ENCODE measurements at regions not wholly inside any gene's neighbourhood (a gene's known extent, or its start where the extent isn't known, plus 50 kb on each side); places are given as distances from the start of the nearest gene placed in this dataset.

- DNase-seq (ENCODE audit: low read depth), result no peak
- no peak for TF ChIP-seq MYC (IDR thresholded peaks at IDR 0.05; ENCODE audit: low read depth, low read length)
- TF ChIP-seq MAX (IDR thresholded peaks at IDR 0.05; ENCODE audit: low read depth, low read length), result no peak
- TF ChIP-seq CTCF (IDR thresholded peaks at IDR 0.05; ENCODE audit: low read depth, low read length), result no peak
- TF ChIP-seq POLR2A (IDR thresholded peaks at IDR 0.05; ENCODE audit: extremely low read depth, insufficient read length), result no peak
- no peak overlapping the region for H3K4me3 ChIP-seq (ENCODE audit: low read depth, low read length)
Observed at GRCh38 chr7:49244543-49244942, 320.2 kb downstream of the CDC14C start.

GRCh38 chr7:49245062-49245461, 320.7 kb downstream of the CDC14C start:
- TF ChIP-seq CTCF (IDR thresholded peaks at IDR 0.05; ENCODE audit: low read depth, low read length) (no peak), POLR2A (IDR thresholded peaks at IDR 0.05; ENCODE audit: extremely low read depth, insufficient read length) (no peak), MAX (IDR thresholded peaks at IDR 0.05; ENCODE audit: low read depth, low read length) (no peak), MYC (IDR thresholded peaks at IDR 0.05; ENCODE audit: low read depth, low read length) (no peak)
- no peak for DNase-seq (ENCODE audit: low read depth)
- H3K4me3 ChIP-seq (ENCODE audit: low read depth, low read length), result no peak overlapping the region

- TF ChIP-seq MYC (IDR thresholded peaks at IDR 0.05; ENCODE audit: low read depth, low read length) (no peak), MAX (IDR thresholded peaks at IDR 0.05; ENCODE audit: low read depth, low read length) (no peak), POLR2A (IDR thresholded peaks at IDR 0.05; ENCODE audit: extremely low read depth, insufficient read length) (no peak), CTCF (IDR thresholded peaks at IDR 0.05; ENCODE audit: low read depth, low read length) (no peak)
- no peak overlapping the region for H3K4me3 ChIP-seq (ENCODE audit: low read depth, low read length)
- no peak for DNase-seq (ENCODE audit: low read depth)
Observed at GRCh38 chr7:49247759-49248158, 323.4 kb downstream of the CDC14C start.

GRCh38 chr7:49255054-49255453, 330.7 kb downstream of the CDC14C start:
- TF ChIP-seq CTCF (IDR thresholded peaks at IDR 0.05; ENCODE audit: low read depth, low read length) (no peak), MAX (IDR thresholded peaks at IDR 0.05; ENCODE audit: low read depth, low read length) (no peak), MYC (IDR thresholded peaks at IDR 0.05; ENCODE audit: low read depth, low read length) (no peak), POLR2A (IDR thresholded peaks at IDR 0.05; ENCODE audit: extremely low read depth, insufficient read length) (no peak)
- DNase-seq (ENCODE audit: low read depth), result no peak

GRCh38 chr7:49260538-49260937, 336.2 kb downstream of the CDC14C start:
- DNase-seq (ENCODE audit: low read depth), result no peak
- H3K4me3 ChIP-seq (ENCODE audit: low read depth, low read length), result no peak overlapping the region
- no peak for TF ChIP-seq CTCF (IDR thresholded peaks at IDR 0.05; ENCODE audit: low read depth, low read length)
- no peak for TF ChIP-seq MYC (IDR thresholded peaks at IDR 0.05; ENCODE audit: low read depth, low read length)
- no peak for TF ChIP-seq MAX (IDR thresholded peaks at IDR 0.05; ENCODE audit: low read depth, low read length)
- TF ChIP-seq POLR2A (IDR thresholded peaks at IDR 0.05; ENCODE audit: extremely low read depth, insufficient read length), result no peak

More at GRCh38 chr7:49255054-49255453, 330.7 kb downstream of the CDC14C start:
- no peak overlapping the region for H3K4me3 ChIP-seq (ENCODE audit: low read depth, low read length)

- TF ChIP-seq CTCF (IDR thresholded peaks at IDR 0.05; ENCODE audit: low read depth, low read length) (no peak), MYC (IDR thresholded peaks at IDR 0.05; ENCODE audit: low read depth, low read length) (no peak), POLR2A (IDR thresholded peaks at IDR 0.05; ENCODE audit: extremely low read depth, insufficient read length) (no peak), MAX (IDR thresholded peaks at IDR 0.05; ENCODE audit: low read depth, low read length) (no peak)
- no peak overlapping the region for H3K4me3 ChIP-seq (ENCODE audit: low read depth, low read length)
- DNase-seq (ENCODE audit: low read depth), result no peak
Observed at GRCh38 chr7:49261928-49262327, 337.6 kb downstream of the CDC14C start.
